GM12864 (cell line): ENCODE measurements at regions not wholly inside any gene's neighbourhood (a gene's known extent, or its start where the extent isn't known, plus 50 kb on each side); places are given as distances from the start of the nearest gene placed in this dataset.

ENCODE experiments used
- DNase-seq: peaks from one replicate; pipeline ENCODE4 v3.0.0-alpha.2; 2011; ENCODE audit warnings: low read depth
- H3K4me3 ChIP-seq: 2 replicates; pipeline ENCODE4 v1.5.1; 2011; ENCODE audit warnings: mild to moderate bottlenecking, low read depth, low read length, control low read depth
- CTCF ChIP-seq: IDR thresholded peaks from 2 replicates; pipeline ENCODE4 v1.5.1; 2011; ENCODE audit warnings: low read depth, mild to moderate bottlenecking, moderate library complexity, low read length, control low read depth, inconsistent platforms; ENCODE audit errors: missing control alignments

DNA sequence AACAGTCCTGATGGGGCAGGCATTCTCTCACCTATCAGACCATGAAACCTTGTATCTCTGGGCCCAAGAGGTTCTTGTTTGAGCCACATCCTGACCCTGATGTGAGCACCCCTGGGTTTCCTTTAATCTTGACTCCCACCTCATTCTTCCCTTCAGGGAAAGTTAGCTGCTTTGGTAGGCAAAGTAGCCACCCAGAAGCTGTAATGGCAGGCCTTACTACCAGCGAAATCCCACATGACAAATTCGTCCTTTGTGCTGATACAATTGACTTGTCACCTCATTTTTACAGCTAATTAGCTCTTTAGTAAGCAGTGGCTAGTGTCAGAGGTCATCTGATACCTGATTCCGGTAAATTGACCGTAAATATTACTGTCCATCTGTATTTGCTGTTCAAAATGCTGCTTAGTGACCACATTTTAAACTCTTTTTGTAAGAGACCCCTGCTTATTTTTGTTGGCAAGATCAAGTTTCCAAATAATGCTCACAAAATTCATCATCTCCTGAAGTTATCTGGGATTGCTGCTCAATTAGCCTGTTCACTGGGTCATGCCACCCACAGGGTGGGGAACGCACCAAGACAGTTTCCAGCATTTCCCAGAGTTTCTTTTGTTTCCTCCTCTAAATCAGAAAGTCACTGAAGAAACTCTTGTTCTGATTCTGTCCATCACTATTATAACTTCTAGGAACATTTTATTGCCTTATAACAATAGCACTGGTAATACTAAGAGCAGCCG, 329.7 kb downstream of the GPAT3 start:
- no peak for TF ChIP-seq CTCF
- DNase-seq: no peak
- no peak overlapping the region for H3K4me3 ChIP-seq

DNA sequence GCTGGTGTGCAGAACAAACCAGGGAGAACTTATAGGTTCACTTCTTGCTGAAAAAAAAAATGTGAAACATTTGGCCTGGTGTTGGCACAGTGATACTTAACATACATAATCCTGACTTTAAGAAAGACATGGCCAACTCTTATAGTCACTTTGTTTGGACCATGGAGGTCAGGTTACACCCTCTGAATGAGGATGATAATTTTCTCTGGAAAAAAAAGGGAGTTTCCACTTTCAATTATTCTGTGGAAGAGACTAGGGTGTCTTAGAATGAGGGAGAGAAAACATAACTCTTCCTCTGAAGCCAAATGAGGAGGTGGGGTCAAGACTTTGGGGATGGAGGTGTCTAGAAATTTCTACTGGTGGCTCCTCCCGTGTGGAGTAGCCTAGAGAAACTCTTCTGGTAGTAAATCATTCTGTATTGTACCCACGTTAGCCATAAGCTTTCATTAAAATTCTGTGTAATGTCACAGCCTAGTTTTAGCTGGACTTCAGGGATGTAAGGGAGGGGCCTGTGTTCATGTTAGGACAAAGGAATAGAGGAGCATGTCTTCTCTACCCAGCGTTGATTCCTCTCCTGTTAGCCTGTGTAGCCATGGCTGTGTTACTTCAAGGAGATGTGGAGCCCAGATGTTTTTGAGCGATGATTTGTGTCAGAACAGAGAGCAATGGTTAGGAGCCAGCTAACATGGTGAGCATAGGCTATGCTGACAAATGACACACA, 328.3 kb downstream of the GPAT3 start:
- no peak for DNase-seq
- no peak for TF ChIP-seq CTCF
- H3K4me3 ChIP-seq: no peak overlapping the region

- DNase-seq: no peak
- no peak for TF ChIP-seq CTCF
- no peak overlapping the region for H3K4me3 ChIP-seq
Measured at GRCh38 chr4:83862471-83862870, 326.6 kb downstream of the GPAT3 start.

DNA sequence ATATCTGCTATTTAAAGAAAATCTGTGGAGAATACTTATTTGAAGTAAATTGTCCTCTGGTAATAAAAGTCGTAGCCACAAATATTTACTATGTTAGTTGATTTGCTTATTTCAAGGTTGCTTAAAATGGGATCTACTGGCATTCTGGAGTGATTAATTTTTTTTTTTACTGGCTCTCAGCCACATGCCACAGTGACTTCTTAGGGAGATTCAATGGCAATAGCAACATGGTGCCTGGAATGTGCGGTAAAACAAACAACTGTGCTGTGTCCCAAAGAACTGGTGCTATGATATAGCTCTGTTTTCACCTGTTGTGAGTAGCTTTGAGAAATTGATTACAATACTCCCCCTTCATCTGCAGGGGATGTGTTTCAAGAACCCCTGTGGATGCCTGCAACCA, 324.3 kb downstream of the GPAT3 start:
- no peak overlapping the region for H3K4me3 ChIP-seq
- DNase-seq: no peak
- TF ChIP-seq CTCF: no peak

- no peak overlapping the region for H3K4me3 ChIP-seq
- TF ChIP-seq CTCF: no peak
- no peak for DNase-seq
Measured at GRCh38 chr4:83858131-83858530, 322.2 kb downstream of the GPAT3 start.

DNA sequence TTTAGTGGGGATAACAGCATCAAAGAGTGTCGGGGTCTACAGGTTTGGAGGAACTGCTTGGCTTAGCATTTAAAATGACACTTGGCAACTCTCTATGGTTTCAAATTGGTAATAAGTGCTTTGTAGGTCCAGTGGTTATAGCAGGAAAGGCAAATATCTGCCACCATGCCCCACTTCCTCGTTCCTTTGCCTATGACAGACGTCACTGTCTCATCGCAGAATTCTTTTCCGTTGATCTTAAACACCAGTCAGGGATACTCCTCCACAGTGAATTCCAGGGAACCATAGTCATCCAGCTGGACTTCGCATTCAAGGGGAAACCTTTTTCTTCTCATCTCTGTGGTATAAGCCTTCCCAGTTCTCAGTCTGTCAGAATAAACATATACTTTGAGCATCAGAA, 319.1 kb downstream of the GPAT3 start:
- DNase-seq: no peak
- H3K4me3 ChIP-seq: no peak overlapping the region
- no peak for TF ChIP-seq CTCF

GRCh38 chr4:83852085-83852451, 316.2 kb downstream of the GPAT3 start:
- no peak overlapping the region for H3K4me3 ChIP-seq
- DNase-seq: no peak

More at GRCh38 chr4:83852085-83852451, 316.2 kb downstream of the GPAT3 start:
- TF ChIP-seq CTCF: no peak
